ENCODE measurements at regions not wholly inside any gene's neighbourhood (a gene's known extent, or its start where the extent isn't known, plus 50 kb on each side); places are given as distances from the start of the nearest gene placed in this dataset.

DNA sequence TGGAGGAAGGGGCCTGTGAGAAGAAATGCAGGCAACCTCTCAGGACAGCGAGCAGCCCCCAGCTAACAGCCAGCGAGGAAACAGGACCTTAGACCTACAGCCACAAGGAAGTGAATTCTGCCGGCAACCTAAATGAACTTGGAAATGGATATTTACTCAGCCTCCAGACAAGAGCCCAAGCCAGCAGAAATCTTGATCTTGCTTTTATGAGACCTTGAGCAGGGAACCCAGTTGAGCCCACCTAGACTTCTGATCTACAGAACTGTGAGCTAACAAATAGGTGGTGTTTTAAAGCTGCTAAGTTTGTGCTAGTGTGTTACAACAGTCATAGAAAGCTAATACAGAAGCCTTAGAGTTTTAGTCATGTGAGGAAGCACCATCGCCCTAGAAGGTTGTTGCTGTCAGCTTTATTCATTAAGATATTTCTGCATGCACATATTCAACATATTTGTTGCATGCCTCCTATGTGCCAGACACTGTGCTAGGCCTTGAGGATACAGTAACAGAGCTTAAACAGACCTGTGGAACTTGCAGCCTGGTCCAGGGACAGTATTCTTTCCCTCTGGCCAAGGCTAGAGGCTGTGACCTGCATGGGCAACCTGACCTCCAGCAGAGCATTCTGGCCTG, 50.3 kb downstream of the NALF2 start:
- peaks cover 6% of the 10 kb centered on the region for H3K4me1 ChIP-seq
- DNase-seq, result no peak
- H3K27me3 ChIP-seq, result no peaks in the 10 kb centered on the region
- H3K36me3 ChIP-seq, result no peaks in the 10 kb centered on the region
- H3K9me3 ChIP-seq (replicated peaks), result no peaks in the 10 kb centered on the region
- no peak overlapping the region for H3K27ac ChIP-seq
- H3K4me3 ChIP-seq, result no peak overlapping the region

DNA sequence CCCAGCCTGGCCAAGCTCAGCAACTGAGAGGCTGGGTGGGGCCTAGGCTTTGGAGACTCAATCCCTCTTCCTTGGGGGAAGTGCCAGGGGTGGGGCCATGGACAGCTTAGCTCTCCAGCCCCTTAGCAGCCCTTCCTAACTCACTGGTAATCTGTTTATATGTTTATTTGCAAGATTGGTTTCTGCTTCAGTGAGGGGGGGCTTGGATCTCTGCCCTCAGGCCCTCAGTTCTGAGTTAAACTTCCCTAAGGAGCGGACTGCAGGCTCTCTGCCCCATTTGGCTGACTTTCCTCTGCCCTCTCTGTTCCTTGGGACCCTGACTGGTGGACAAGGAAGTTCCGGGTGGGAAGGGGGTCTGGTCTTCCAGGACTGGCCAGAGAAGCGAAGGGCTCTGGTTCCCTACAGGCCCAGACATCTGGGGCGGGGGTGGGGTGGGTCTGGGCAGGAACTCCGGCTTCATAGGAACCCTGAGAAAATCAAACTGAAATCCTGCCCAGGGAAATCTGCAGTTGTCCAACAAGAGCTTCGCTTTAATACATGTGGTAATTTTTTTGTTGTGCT, 51.4 kb downstream of the NALF2 start:
- Histone ChIP-seq H3K27me3 (no peaks in the 10 kb centered on the region), H3K4me3 (no peak overlapping the region; the same call in 1 of the 2 replicates), H3K36me3 (no peaks in the 10 kb centered on the region), H3K27ac (peak overlapping the region; percentile 39), H3K9me3 (replicated peaks) (no peaks in the 10 kb centered on the region), H3K4me1 (peaks cover 6% of the 10 kb centered on the region)
- peak in 1 of 2 experiments; percentile 13 for DNase-seq

DNA sequence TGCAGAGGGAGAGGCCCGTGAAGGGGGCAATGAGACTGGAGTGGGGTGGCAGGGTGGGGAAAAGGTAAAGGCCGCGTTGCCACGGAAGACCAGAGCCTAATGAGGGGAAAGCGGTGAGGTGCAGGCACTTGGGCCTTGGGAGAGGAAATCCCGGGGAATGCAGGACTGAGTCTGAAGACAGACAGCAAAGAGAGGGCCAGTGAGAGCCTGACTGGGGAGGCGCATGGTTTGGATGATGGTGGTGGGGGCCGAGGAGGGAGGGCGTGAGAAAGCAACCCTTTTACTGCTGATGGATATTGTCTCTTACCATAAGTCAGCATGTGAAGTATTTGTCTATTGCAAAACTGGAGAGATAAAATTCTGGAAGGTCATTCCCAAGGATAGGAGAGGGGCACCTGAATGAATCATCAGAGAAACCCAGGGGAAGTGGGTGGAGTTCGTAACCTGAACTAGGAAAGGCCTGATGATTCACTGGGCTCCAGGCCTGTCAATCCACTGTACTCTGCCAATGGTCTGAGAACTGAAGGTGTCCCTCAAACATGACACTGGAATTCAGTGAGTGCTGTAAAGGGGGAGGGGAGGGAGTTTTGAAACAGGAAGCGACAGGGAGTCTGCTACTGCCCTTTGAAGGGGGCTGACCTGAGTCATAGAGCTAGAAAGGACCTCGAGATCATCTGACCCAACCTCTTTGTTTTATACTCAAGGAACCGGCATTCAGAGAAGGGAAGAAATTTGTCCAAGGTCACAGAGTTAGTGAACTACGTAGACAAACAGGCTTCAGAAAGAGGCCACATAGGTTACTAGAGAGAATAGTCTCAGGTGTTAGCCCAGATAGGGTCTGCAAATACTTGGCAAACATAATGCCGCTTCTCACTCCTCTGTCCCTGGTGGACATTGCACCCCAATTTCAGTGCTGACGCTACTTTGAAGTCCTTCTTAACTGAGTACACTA, 52.2 kb downstream of the NALF2 start:
- DNase-seq, result peak; percentile 44 to 63
- Histone ChIP-seq H3K4me1 (peaks cover 6% of the 10 kb centered on the region), H3K27ac (peak overlapping the region; percentile 39)

DNA sequence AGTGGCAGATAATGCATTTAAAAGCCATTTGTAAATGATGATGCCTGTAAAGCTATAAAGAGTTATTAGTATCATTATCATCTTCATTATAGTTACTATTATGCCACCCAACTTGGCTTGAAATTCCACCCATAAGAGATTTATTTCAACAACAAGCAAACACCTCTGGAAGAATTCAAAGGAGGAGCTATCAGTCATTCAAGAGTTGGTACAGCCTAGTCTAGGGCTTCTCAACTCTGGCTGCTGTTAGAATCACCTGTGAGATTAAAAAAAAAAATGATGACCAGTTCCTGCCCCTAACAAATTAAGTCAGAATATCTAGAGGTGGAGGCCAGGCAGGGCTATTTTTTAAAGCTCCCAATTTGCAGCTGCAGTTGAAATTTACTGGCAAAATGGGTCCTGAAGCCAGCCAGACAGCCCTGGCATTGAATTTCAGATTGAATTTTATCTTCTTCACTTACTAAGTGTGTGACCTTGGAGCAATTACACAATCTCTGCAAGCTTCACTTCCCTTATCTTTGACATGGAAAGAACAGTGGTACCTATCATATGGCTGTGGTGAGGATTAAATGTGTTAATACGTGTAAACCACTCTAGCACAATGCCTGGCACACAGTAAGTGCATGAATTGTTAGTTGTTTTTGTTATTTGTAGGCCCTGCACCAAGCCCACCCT, 52.9 kb upstream of the EDA start:
- H3K27me3 ChIP-seq, result no peaks in the 10 kb centered on the region
- H3K4me1 ChIP-seq, result no peaks in the 10 kb centered on the region
- H3K27ac ChIP-seq, result no peak overlapping the region
- H3K9me3 ChIP-seq (replicated peaks), result no peaks in the 10 kb centered on the region
- no peak for DNase-seq
- no peaks in the 10 kb centered on the region for H3K36me3 ChIP-seq
- no peak overlapping the region for H3K4me3 ChIP-seq

More for the DNA sequence above, 52.2 kb downstream of the NALF2 start:
- Histone ChIP-seq H3K27me3 (no peaks in the 10 kb centered on the region), H3K4me3 (peak overlapping the region; percentile 10; the same call in 1 of the 2 replicates), H3K9me3 (replicated peaks) (no peaks in the 10 kb centered on the region), H3K36me3 (no peaks in the 10 kb centered on the region)

DNA sequence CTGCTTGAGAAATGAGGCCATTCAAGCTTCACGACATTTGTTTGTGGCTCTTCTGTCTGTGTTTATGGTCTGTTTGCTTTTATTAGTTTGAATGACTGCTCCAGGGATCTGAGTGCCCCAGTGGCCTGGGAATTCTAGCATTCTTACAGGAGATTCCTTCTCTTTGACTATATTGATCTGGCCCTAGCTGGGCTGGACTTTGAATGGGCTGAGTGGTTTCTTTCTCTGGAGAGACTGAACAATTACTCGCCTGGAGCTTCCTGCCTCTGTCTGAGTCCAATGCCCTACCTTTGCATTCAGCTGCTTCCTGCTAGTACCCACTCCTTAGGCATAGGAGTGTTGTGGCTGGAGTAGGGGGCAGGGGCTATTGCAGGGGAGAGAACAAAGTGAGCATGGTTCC, 51.2 kb upstream of the EDA start:
- Histone ChIP-seq H3K4me1 (no peaks in the 10 kb centered on the region), H3K4me3 (no peak overlapping the region), H3K27me3 (no peaks in the 10 kb centered on the region), H3K9me3 (replicated peaks) (no peaks in the 10 kb centered on the region), H3K36me3 (no peaks in the 10 kb centered on the region), H3K27ac (no peak overlapping the region)
- DNase-seq, result no peak

DNA sequence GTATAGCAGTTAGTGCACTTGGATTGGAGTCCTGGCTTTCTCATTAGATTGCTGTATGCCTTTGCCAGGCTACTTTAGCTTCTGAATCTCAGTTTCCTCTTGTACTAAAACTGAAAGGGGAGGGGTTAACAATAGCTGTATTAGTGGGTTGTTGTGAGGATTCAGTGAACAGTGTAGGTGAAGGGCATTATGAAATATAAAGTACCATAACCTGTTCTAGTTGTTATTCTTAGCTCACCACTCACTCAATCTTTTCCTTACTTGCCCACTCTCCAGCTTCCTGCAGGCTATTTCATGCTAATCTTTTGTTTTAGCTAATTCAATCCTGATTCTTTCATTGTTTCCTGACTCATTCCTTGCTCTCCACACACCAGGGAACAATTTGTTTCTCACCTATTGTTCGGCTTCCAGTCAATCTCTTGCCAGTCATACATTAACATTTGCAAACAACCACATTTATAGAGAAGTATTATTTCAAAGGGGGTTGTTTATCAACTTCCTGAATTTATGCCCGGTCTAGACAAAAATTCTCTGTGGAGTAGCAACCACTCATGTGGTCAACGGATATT, 50.6 kb upstream of the EDA start:
- H3K9me3 ChIP-seq (replicated peaks), result no peaks in the 10 kb centered on the region
- H3K36me3 ChIP-seq, result no peaks in the 10 kb centered on the region
- no peaks in the 10 kb centered on the region for H3K4me1 ChIP-seq
- no peak overlapping the region for H3K27ac ChIP-seq
- no peak for DNase-seq
- no peak overlapping the region for H3K4me3 ChIP-seq
- no peaks in the 10 kb centered on the region for H3K27me3 ChIP-seq

Measured in SJCRH30 (cell line).